GM18868 (cell line): ENCODE measurements at regions not wholly inside any gene's neighbourhood (a gene's known extent, or its start where the extent isn't known, plus 50 kb on each side); places are given as distances from the start of the nearest gene placed in this dataset.

Experiments
- ATAC-seq: cut with Tn5 transposase; IDR thresholded peaks from one replicate; pipeline ENCODE4 v1.9.1; 2021; ENCODE audit warnings: mild to moderate bottlenecking, moderate library complexity; ENCODE audit not compliant: unreplicated experiment

- ATAC-seq, result no peak
Measured at GRCh38 chr3:31481697-31482096, 51.0 kb upstream of the STT3B start.

GRCh38 chr3:31482493-31483200 is 50.1 kb upstream of the STT3B start:
- no peak for ATAC-seq
